HG03095 (cell line): ENCODE measurements at regions not wholly inside any gene's neighbourhood (a gene's known extent, or its start where the extent isn't known, plus 50 kb on each side); places are given as distances from the start of the nearest gene placed in this dataset.
"Not testable (repeated sequence)": the region's sequence is repeated elsewhere in the genome, so short reads cannot be mapped to it uniquely, and the experiment has no call there.

Experiments
- ATAC-seq: cut with Tn5 transposase; IDR thresholded peaks from one replicate; pipeline ENCODE4 v1.9.1; 2021; ENCODE audit warnings: moderate library complexity; ENCODE audit not compliant: unreplicated experiment

DNA sequence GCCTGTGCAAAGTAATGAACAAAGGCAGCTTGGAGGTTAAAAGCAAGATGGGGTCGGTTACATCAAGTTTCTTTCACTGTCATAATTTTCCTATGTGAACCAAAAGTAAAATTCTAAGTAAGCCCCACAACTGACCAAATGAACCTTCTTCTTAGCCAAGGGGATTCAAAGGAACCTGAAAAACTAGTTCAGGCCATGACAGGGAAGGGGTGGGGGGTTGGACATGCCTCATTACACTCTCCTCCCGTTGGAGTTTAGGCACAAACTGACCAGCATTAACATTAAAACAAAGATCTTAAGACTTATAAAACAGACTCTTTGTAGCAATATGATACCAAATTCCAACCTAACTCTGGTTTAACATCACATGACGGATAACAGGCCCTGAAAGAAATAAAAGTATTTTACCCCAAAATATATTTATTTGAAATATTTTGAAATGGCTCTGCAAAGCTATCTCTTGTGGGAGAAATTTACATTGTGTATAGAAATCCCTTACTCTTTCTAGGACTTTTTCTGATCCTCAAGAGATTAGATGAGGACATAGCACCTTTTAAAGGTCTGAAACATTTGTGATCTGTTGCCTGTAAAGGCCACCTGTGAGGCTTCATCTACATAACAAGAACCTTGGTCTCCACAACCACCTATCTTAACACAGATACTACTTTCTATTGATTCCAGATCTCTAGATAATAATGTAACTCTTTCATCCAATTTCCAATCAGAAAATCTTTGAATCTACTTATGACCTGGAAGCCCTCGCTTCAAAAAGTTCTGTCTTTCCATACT, 1829.0 kb upstream of the MIR17HG start:
- no peak for ATAC-seq

DNA sequence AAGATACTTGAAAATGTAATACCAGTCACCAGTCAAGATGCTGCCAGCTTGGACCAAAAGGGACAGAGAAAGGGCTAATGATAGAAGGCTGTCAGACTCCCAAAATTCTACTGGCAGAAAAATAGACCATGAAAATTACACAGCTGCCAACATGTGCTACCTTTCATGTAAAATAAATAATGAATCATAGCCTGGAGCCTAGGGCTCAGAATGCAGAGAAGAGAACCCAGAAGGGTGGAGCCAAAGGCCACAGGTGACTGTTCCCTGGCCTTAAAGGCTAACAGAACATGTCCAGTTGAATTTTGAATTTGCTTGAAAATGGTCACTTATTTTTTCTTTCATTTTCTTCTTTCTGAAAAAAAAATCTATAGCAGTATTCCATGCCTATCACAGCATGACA, 1827.0 kb upstream of the MIR17HG start:
- no peak for ATAC-seq

DNA sequence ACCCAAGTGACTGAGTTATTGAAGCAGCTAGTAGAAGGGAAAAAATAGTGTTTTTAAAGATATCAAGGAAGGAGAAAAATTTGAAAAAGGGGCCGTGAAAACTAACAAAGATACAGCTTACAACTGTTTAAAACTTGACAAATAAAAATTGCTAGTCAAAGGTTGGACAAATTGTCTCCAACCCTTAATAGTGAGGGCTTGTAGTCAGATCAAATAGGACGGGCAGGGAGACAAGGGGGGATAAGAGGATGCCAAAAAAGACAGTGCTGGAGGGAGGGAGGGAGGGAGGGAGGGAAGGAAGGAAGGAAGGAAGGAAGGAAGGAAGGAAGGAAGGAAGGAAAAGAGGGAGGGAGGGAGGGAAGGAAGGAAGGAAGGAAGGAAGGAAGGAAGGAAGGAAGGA, 1825.8 kb upstream of the MIR17HG start:
- ATAC-seq: not testable (repeated sequence)

DNA sequence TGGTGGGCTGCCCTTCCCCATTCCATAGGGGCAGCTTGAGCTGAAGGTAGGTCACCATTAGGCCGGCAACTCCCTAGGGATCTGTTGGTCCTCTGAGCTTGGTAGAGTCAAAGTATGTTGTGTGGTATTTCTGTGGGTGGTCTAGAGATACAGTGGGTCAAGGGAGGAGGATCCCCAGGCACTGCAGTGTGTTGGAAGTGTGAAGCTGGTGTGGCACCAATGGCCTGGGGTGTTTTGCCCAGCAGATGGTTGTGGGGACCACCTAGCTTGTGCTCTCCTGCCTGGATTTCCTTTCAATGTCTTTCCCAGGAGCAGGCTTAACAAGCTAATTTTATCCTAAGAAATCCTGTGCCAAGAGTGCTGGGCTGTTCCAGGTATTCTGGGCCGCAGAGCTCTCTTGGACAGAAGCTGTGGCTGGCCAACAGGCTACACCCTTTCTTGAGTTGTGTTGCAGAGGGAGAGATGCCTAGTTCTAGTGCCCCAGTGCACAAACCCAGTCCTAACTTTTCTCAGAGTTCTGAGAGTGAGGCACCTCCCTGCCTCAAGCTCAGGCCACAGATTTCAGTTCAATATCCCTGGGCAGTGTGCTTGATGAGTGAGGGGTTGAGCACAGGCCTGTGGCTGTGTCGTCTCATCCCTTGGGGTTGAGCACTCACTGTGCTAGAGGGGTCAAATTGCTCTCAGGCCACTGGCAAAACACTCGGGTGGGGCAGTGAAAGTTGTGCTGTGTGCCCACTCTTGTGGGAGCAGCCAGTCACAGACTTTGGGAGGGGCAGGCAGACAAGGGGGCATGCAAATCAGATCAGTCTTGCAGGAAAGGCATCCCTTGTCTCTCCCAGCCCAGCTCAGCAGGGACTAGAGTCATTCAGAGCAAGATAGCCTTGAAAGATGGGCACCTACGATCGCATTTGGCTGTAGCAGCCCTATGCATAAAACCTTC, 1806.1 kb upstream of the MIR17HG start:
- no peak for ATAC-seq

DNA sequence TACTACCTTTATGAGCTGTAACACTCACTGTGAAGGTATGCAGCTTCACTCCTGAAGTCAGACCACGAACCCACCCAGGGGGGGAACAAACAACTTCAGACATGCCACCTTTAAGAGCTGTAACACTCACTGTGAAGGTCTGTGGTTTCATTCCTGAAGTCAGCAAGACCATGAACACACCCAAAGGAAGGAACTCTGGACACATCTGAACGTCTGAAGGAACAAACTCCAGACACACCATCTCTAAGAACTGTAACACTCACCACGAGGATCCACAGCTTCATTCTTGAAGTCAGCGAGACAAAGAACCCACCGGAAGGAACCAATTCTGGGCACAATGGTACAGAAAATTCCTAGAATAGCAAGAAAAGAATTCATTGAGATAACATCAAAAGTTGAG, 1796.5 kb upstream of the MIR17HG start:
- no peak for ATAC-seq

DNA sequence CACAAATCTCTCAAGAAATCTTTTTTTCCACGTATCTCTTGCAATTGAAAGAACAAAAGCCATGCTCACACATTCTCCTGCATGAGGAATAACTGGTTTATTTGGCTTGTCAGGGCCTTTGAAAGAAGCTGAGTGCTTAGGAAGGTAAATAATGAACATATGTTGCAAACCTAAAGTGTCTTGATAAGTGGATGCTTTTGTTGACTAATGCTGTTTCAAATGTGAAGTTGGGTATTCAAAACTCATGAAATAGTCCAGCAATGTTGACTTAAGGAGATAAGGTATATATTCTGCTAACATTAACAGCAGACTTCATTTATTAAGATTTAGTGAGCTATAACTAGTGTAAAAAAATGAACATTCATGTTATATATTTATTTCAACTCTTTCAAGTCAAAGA, 1792.7 kb upstream of the MIR17HG start:
- no peak for ATAC-seq

DNA sequence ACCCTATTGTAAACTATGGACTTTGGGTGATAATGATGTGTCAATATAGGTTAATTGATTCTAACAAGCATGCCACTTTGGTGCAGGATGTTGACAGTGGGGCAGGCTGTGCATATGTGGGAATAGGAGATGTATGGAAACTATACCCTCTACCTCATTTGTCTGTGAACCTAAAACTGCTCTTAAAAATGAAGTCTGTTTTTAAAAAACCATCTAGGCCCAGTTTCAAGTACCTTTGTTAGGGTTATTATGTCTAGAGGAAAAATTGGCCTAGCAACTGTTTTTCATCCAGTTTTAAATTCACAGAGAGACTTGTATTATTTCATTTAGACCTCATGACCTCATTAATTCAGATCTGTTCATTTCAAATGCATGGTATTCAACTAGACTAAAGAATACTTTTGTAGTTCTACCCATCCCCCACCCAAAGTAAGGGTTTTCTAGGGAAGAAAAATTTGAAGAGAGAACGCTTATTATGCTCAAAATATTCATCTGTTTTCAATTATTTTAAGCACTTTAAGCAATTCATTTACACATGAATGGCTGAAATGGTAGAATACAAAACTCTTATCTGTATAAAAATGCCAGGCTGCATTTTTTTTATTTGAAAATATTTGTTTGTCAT, 1781.9 kb upstream of the MIR17HG start:
- no peak for ATAC-seq

DNA sequence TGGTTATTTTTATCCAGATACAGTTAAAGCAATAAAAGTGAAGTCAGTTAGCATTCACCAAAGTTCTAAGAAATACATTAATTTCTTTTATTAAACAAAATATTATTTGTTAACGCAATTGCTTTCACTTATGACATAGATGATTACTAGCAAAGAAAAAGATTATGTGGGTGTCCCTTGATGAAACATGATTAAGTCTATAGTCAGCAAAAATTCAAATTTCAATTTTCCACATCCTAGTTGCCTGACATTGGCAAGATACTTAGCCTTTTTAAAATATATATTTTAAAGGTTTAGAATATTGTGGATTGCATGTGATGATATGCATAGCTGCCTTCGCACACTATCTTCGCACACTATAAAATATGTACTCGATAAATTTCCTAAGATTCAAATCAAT, 1780.5 kb upstream of the MIR17HG start:
- no peak for ATAC-seq

DNA sequence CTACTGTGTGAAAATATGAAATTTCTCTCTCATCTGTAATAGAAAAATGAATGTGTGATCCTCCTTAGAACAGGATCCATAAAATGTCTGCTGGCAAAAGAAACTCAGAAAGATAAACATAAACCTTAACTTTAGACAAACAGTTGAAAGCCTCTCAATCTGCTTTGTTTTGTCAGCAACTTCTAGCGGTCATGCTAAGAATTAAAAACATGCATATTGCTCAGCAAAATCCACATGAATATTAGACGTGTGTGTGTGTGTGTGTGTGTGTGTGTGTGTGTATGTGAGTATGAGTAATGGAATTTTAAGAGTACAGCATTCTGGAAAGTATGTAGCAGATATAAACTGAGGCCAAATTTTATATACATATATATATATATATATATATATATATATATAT, 1779.2 kb upstream of the MIR17HG start:
- no peak for ATAC-seq

DNA sequence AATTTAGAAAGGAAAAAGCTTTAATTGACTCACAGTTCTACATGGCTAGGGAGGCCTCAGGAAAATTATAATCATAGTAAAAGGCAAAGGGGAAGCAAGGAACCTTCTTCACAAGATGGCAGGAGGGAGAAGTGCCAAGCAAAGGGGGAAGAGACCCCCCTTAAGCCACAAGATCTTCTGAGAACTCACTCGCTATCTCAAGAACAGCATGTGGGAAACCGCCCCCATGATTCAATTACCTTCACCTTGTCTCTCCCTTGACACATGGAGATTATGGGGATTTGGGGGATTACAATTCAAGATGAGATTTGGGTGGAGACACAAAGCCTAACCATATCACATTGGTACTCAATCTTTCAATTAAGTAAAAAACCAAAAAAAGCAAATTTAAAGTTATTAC, 1778.7 kb upstream of the MIR17HG start:
- no peak for ATAC-seq

DNA sequence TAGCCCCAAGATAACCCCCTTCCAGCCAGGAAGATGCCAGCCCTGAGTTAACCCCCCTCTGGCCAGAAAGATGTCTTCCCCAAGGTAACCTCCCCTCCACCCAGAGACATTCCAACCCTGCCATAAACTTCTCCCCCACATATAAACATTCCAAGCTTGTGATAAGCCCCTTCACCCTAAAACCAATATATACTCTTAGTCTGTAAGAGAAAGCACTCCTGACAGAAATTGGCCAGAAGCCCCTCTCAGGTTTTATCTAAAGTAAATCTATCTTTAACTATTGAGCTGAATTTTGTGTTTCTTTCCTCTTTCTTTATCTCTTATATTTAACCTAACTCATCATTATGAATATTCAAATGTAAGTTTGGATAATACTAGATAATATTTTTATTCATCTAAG, 1775.8 kb upstream of the MIR17HG start:
- ATAC-seq: no peak

DNA sequence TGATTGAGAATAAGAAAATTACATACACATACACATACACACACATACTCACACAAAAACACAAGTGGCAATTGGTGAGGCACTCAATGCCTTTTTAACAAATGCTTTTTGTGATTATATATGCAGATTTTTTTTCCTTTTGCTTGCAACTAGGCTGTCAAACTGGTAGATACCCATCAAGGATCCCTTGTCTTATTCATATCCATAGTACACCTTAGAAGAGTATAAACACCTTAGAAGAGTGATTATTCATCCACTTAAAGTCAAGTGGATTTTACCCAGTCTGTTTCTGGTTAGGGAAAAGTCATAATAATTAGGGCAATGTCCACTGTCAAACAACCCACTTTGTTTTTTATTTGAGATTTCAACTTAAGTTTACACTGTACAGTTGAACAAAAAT, 1773.4 kb upstream of the MIR17HG start:
- no peak for ATAC-seq

DNA sequence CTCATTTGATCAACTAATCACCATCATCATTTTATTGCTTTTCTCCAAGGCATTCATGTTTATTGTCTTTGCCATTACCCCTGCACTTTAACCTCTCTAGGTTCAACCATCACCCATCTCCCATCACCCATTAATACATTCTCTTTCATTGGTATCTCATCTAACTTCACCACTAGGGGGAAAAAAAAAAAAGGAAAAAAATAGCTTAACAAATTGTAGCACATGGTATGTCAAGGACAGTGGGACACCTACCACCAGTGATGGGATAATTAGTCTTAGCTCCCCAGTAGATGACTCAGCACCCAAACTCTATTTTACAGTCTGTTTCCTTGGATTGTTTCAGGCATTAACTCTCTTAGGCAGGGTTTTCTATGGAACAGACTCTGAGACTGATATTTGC, 1770.2 kb upstream of the MIR17HG start:
- ATAC-seq: no peak

DNA sequence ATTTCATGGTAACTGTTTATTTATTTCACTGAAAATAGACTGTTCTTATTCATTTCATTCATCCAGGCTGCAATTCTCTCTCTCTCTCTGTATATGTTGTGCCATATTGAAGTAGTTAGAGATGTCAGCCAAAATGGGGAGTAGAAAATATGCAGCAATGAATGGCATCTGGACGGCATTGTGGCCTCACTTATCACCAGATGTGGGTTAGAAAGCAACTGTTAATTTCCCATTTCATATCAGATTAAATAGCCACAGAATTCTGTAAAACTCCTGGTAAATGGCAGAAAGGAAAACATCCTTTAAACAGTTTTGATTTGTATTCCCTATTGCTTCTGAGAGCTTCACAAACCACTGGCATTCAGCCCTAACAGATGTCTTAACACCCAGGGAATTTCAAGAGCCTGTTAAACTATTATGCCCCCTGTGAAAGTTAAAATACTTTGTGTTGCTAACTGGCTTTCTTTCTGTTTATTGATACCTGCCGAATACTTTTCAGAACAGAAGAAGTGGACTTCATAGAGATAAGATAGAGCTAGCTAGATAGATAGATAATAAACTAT, 1763.3 kb upstream of the MIR17HG start:
- no peak for ATAC-seq

DNA sequence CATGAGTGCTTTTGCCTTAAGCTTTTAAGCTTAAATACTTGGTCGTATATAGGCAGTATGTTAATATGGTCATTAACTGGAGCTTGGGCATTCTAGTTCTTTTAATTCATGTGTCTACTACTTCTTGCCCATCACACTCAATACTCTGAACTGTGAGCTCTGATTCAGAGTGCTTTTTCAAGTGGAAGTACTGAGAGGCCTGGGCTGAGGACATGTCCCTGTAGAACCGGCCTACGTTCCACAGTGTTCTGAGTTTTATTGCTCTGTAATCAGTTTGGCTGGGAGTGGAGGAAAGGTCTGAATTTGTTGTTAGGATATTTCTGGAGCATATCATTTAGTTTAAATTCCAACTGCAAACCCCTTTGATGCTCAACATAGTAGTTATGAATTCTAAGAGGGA, 1744.8 kb upstream of the MIR17HG start:
- ATAC-seq: no peak

DNA sequence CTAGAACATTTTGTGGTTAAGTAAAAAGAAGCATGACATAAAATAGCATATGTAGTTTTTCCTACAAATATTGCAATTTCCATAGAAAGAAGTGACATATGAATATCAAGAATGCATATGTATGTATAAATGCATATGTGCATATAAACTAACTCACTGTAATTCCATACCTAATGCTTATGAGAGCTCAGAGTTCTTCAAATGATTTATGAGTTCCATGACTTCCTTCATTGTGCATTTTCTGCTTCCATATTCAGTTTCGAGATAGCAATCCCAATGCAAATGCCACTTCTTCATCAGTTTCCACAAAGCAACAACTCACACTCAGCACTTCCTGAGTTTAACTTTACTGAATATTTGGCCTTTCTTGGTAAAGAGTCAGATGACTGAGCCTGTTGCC, 1744.3 kb upstream of the MIR17HG start:
- no peak for ATAC-seq

DNA sequence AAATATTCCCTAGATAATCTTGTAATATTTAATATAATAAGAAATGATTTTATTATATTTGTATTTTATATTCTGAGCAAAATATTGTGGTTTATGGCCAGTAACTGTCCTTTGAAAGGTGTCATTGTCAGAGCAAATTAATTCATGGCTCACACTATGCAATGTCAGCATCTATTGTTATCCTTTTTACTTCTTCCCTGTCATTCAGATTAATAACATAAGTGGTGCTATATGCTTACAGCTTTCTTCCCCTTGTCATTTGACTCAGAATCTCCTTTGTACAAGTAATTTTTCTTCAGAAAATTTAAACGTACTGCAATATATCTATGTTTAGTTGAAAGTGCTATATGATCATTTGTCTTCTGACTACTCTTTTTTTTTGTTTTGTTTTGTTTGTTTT, 1738.2 kb upstream of the MIR17HG start:
- no peak for ATAC-seq

DNA sequence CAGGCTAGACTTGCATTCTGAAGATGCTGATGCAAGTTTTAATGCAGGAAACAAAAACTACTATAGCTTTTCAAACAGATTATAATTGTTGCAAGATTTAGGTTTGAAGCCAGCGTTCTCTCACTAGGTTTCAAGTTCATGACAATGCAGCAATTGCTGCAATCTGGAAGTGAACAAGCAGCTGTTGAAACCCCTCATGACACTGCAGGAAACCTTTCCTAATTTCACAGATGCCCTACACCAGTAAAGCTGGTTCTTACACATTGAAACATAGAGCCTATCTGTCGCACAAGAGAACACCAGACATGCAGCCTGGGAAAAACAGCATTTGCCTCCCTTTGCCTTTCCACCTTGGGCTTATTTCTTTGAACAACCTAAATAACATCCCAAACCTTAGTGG, 1737.2 kb upstream of the MIR17HG start:
- ATAC-seq: no peak

DNA sequence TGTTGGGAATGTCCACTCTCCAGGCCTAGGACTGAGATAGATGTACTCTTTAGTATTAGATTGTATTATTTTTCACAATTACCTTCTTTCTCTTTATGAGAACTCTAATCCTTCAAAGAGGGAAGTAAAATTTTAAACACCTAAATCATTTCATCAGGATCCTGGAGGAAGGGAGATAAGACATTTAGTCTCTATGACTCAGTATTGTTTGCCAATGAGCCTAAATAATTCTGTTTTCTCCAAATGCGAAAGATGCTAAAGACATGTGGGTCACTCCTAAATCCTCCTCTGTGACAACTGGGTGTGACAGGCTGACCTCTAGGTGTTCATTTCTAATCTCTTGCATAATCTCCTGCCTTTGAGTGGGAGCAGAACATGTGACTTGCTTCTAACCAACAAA, 1736.6 kb upstream of the MIR17HG start:
- ATAC-seq: no peak

DNA sequence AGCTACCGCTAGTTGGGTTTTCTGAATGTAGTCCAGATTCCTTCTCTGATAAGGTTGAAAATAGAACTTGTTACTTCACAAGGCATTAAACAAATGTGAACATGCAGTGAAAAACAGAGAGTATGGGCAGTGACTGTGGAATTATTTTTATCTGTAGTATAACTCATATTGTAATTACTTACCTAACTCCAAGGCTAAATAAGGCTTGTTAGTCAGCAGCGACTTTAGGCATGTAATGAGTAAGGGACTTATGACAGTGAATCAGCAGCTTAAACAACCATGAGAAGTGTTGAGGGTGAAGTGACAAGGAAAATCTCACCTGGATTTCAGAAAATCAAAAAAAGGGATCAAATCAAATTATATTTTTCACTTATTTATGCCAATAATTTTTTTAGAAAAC, 1719.5 kb upstream of the MIR17HG start:
- no peak for ATAC-seq

DNA sequence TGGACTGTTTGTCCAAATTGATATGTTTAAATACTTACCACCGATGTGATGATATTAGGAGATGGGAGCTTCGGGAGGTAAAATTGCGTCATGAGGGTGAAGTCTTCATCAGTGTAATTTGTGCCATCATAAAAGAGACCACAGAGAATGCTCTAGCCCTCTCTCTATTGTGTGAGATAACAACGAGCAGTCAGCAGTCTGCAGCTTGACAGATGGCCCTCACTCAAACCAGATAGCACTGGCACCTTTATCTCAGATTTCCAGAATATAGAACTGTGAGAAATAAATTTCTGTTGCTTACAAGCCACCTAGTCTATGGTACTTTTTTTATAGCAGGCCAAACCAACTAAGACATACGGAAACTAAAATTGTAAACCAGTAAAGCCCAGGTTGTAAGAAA, 1718.9 kb upstream of the MIR17HG start:
- ATAC-seq: no peak
